ENCODE measurements at regions not wholly inside any gene's neighbourhood (a gene's known extent, or its start where the extent isn't known, plus 50 kb on each side); places are given as distances from the start of the nearest gene placed in this dataset.

DNA sequence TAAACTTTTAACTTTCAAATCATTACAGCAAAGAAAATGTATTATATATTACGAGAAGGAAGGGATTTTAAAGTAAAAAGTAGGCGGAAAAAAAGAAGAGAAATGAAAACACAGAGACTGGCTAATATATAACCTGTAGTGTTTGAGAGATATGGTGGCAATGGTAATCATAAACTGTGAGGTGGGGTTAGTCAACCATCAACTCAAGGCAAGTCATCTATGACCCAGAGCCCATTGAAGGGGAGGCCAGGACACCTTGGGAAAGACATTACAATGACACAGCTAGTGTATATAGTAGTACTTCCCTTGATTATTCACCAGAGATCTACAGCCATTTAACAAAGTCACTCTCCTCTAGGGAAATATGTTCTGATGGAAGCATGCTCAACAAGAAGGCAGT, 423.9 kb upstream of the PITX2 start:
- H3K23ac ChIP-seq (ENCODE audit: insufficient read length): no peak overlapping the region
- H3K56ac ChIP-seq (replicated peaks; ENCODE audit: insufficient read length, low read depth, low read length): no peak overlapping the region
- H4K91ac ChIP-seq (replicated peaks; ENCODE audit: insufficient read length, low read length): no peak overlapping the region
- H3K4me2 ChIP-seq (ENCODE audit: insufficient read depth in 1 of 2, low read depth in 2 of 2, low read length in 2 of 2): no peak overlapping the region
- no peak overlapping the region for H2BK12ac ChIP-seq (ENCODE audit: low read depth, low read length)
- H3K4ac ChIP-seq (replicated peaks; ENCODE audit: insufficient read length, low read depth, low read length): no peak overlapping the region
- no peak for DNase-seq (ENCODE audit: low read depth in 1 of 2, low spot score in 2 of 2)
- no peak overlapping the region for H2AK5ac ChIP-seq (ENCODE audit: low read depth, low read length)
- H2BK5ac ChIP-seq (ENCODE audit: low read depth, low read length): no peak overlapping the region
- no peaks in the 10 kb centered on the region for H4K20me1 ChIP-seq (replicated peaks in 1 of 2; ENCODE audit: control insufficient read depth in 1 of 2, insufficient read depth in 2 of 2, low read length in 2 of 2)
- H4K8ac ChIP-seq (ENCODE audit: extremely low read depth, insufficient read depth, low read length): no peak overlapping the region
- H3K79me1 ChIP-seq (ENCODE audit: low read depth, low read length): no peaks in the 10 kb centered on the region
- no peak overlapping the region for H2AFZ ChIP-seq (ENCODE audit: low read length)
- H3K4me3 ChIP-seq (ENCODE audit: extremely low read depth in 1 of 4, insufficient read depth in 2 of 4, low read depth in 3 of 4, low read length in 4 of 4): no peak overlapping the region
- H3K79me2 ChIP-seq (ENCODE audit: control insufficient read depth in 1 of 2, insufficient read depth in 2 of 2, low read length in 2 of 2): no peaks in the 10 kb centered on the region
- H3K14ac ChIP-seq (ENCODE audit: insufficient read length): no peak overlapping the region
- ChIA-PET CTCF (ENCODE audit: partially characterized antibody) (no interaction called here), POLR2A (ENCODE audit: partially characterized antibody) (no interaction called here)
- no peaks in the 10 kb centered on the region for H3K4me1 ChIP-seq (replicated peaks in 1 of 4; ENCODE audit: control insufficient read depth in 3 of 4, insufficient read depth in 4 of 4, low read length in 3 of 4)
- no peak overlapping the region for H2BK120ac ChIP-seq (replicated peaks; ENCODE audit: low read depth, low read length)
- FAIRE-seq: no peak
- H3K9me3 ChIP-seq (ENCODE audit: insufficient read depth in 2 of 2, low read depth in 1 of 2, low read length in 1 of 2): no peaks in the 10 kb centered on the region
- H4K5ac ChIP-seq (ENCODE audit: insufficient read length, low read depth, low read length): no peak overlapping the region
- no peak overlapping the region for H3K18ac ChIP-seq (ENCODE audit: extremely low read depth, low read length)
- H2BK15ac ChIP-seq (ENCODE audit: low read length): no peak overlapping the region
- no peaks in the 10 kb centered on the region for H3K23me2 ChIP-seq (ENCODE audit: low read depth, low read length)
- H2BK20ac ChIP-seq (ENCODE audit: low read length): no peak overlapping the region
- H3K9ac ChIP-seq (replicated peaks in 1 of 4; ENCODE audit: extremely low read depth in 1 of 4, low read depth in 3 of 4, low read length in 3 of 4): no peak overlapping the region
- H3K36me3 ChIP-seq (ENCODE audit: control insufficient read depth in 2 of 4, insufficient read depth in 4 of 4, low read length in 3 of 4): no peaks in the 10 kb centered on the region
- 93 to 100% methylated on average over 2 of the region's 2 CpGs for WGBS, 2 experiments (ENCODE audit: extremely low coverage in 1 of 2, insufficient coverage in 1 of 2, insufficient read length in 1 of 2, insufficient replicate concordance in 2 of 2, low coverage in 1 of 2, low lambda C conversion rate in 2 of 2, missing lambda C conversion rate in 1 of 2)
- H3K27ac ChIP-seq (ENCODE audit: low read depth, low read length): no peak overlapping the region
- H3K27me3 ChIP-seq (replicated peaks in 1 of 4; ENCODE audit: control insufficient read depth in 3 of 4, extremely low read depth in 1 of 4, insufficient read depth in 3 of 4, low read length in 3 of 4): no peaks in the 10 kb centered on the region
- TF ChIP-seq SRF (IDR thresholded peaks at IDR 0.05; ENCODE audit: low read depth, low read length): no peak
- TF ChIP-seq EGR1 (IDR thresholded peaks at IDR 0.05; ENCODE audit: borderline replicate concordance, low read depth, low read length): no peak
- TF ChIP-seq SIN3A (conservative IDR thresholded peaks at IDR 0.05 in 1 of 2, IDR thresholded peaks at IDR 0.05 in 1 of 2; ENCODE audit: low read depth in 1 of 2, low read length in 2 of 2): no peak
- no peak for TF ChIP-seq TBP (IDR thresholded peaks at IDR 0.05; ENCODE audit: low read depth, low read length)
- TF ChIP-seq RFX5 (IDR thresholded peaks at IDR 0.05; ENCODE audit: borderline replicate concordance, low read depth, low read length): no peak
- TF ChIP-seq SIX5 (IDR thresholded peaks at IDR 0.05; ENCODE audit: low read depth, low read length): no peak
- no peak for TF ChIP-seq YY1 (IDR thresholded peaks at IDR 0.05; ENCODE audit: low read depth, low read length)
- TF ChIP-seq ZNF274 (IDR thresholded peaks at IDR 0.05; ENCODE audit: borderline replicate concordance, extremely low read depth, low read length): no peak
- TF ChIP-seq, protein P1, sequence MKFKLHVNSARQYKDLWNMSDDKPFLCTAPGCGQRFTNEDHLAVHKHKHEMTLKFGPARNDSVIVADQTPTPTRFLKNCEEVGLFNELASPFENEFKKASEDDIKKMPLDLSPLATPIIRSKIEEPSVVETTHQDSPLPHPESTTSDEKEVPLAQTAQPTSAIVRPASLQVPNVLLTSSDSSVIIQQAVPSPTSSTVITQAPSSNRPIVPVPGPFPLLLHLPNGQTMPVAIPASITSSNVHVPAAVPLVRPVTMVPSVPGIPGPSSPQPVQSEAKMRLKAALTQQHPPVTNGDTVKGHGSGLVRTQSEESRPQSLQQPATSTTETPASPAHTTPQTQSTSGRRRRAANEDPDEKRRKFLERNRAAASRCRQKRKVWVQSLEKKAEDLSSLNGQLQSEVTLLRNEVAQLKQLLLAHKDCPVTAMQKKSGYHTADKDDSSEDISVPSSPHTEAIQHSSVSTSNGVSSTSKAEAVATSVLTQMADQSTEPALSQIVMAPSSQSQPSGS (IDR thresholded peaks at IDR 0.05; ENCODE audit: low read length): no peak
- TF ChIP-seq SIRT6 (IDR thresholded peaks at IDR 0.05; ENCODE audit: low read length): no peak
- TF ChIP-seq NANOG (IDR thresholded peaks at IDR 0.05; ENCODE audit: insufficient read depth, low read depth, low read length, poor library complexity, severe bottlenecking): no peak
- TF ChIP-seq KDM4A (IDR thresholded peaks at IDR 0.05; ENCODE audit: low read depth, low read length, severe bottlenecking): no peak
- no peak for TF ChIP-seq SUZ12 (IDR thresholded peaks at IDR 0.05; ENCODE audit: low read length)
- no peak for TF ChIP-seq HDAC6 (IDR thresholded peaks at IDR 0.05; ENCODE audit: low read depth, low read length)
